Upper lobe of right lung (tissue), 1 donor: ENCODE measurements at regions not wholly inside any gene's neighbourhood (a gene's known extent, or its start where the extent isn't known, plus 50 kb on each side); places are given as distances from the start of the nearest gene placed in this dataset.

Experiments
- ATAC-seq: fragments of 200-7000 bp; cut with Tn5 transposase; one replicate; pipeline ENCODE4 v1.9.1; 2020; ENCODE audit warnings: mild to moderate bottlenecking, moderate library complexity
- DNase-seq: peaks from one replicate; pipeline ENCODE4 v3.0.0-alpha.2; 2020
- H3K27ac ChIP-seq: fragments of 200-600 bp; one replicate; pipeline ENCODE4 v1.8.0; 2022
- H3K27me3 ChIP-seq: fragments of 200-600 bp; one replicate; pipeline ENCODE4 v1.8.0; 2022; ENCODE audit warnings: mild to moderate bottlenecking
- H3K36me3 ChIP-seq: fragments of 200-600 bp; one replicate; pipeline ENCODE4 v1.8.0; 2022
- H3K4me1 ChIP-seq: fragments of 200-600 bp; one replicate; pipeline ENCODE4 v1.8.0; 2022
- H3K4me3 ChIP-seq: fragments of 200-600 bp; one replicate; pipeline ENCODE4 v1.8.0; 2022; ENCODE audit warnings: mild to moderate bottlenecking
- H3K9me3 ChIP-seq: fragments of 200-600 bp; one replicate; pipeline ENCODE4 v1.8.0; 2022
- CTCF ChIP-seq: fragments of 200-600 bp; IDR thresholded peaks from one replicate; pipeline ENCODE4 v1.8.0; 2022; ENCODE audit warnings: antibody characterized with exemption
- intact Hi-C: fragments of 100-400 bp; cut with DNase I; formaldehyde crosslinking; loops from one replicate; pipeline ENCODE4 v1.11.0; 2022
- donor health status: DM: no; HTN: yes; CAD: no; lungs with severe emphysema.

- DNase-seq, result no peak
- Histone ChIP-seq H3K27ac (no peak overlapping the region), H3K4me3 (no peak overlapping the region), H3K4me1 (no peaks in the 10 kb centered on the region), H3K36me3 (no peaks in the 10 kb centered on the region), H3K9me3 (no peaks in the 10 kb centered on the region), H3K27me3 (no peaks in the 10 kb centered on the region)
- intact Hi-C loops, result no loop called here
- no peak for ATAC-seq
- TF ChIP-seq CTCF, result no peak
These were observed 89.7 kb upstream of the PCSK1 start for GRCh38 chr5:96522635-96523355.

GRCh38 chr5:96527768-96528661, 95.0 kb upstream of the PCSK1 start:
- Histone ChIP-seq H3K36me3 (no peaks in the 10 kb centered on the region), H3K4me3 (no peak overlapping the region), H3K27me3 (no peaks in the 10 kb centered on the region), H3K9me3 (no peaks in the 10 kb centered on the region), H3K4me1 (no peaks in the 10 kb centered on the region), H3K27ac (no peak overlapping the region)
- intact Hi-C loops, result no loop called here
- ATAC-seq, result no peak
- no peak for DNase-seq
- TF ChIP-seq CTCF, result no peak

- TF ChIP-seq CTCF, result no peak
These were observed 95.9 kb upstream of the PCSK1 start for GRCh38 chr5:96528826-96529474.

GRCh38 chr5:96529559-96529958, 96.5 kb upstream of the PCSK1 start:
- H3K27ac ChIP-seq, result no peak overlapping the region
- no peaks in the 10 kb centered on the region for H3K36me3 ChIP-seq
- H3K4me1 ChIP-seq, result no peaks in the 10 kb centered on the region
- ATAC-seq (no peak), DNase-seq (no peak)
- H3K27me3 ChIP-seq, result no peaks in the 10 kb centered on the region
- H3K4me3 ChIP-seq, result no peak overlapping the region
- no peaks in the 10 kb centered on the region for H3K9me3 ChIP-seq
- TF ChIP-seq CTCF, result no peak
- intact Hi-C loops, result no loop called here

More at GRCh38 chr5:96528826-96529474, 95.9 kb upstream of the PCSK1 start:
- Histone ChIP-seq H3K4me1 (no peaks in the 10 kb centered on the region), H3K27ac (no peak overlapping the region), H3K4me3 (no peak overlapping the region), H3K36me3 (no peaks in the 10 kb centered on the region), H3K27me3 (no peaks in the 10 kb centered on the region), H3K9me3 (no peaks in the 10 kb centered on the region)
- no peak for DNase-seq
- intact Hi-C loops, result no loop called here
- no peak for ATAC-seq

GRCh38 chr5:96530901-96531300, 97.9 kb upstream of the PCSK1 start:
- Histone ChIP-seq H3K27me3 (no peaks in the 10 kb centered on the region), H3K27ac (no peak overlapping the region), H3K4me1 (no peaks in the 10 kb centered on the region), H3K36me3 (no peaks in the 10 kb centered on the region), H3K9me3 (no peaks in the 10 kb centered on the region), H3K4me3 (no peak overlapping the region)
- intact Hi-C loops, result no loop called here
- TF ChIP-seq CTCF, result no peak
- ATAC-seq, result no peak
- no peak for DNase-seq
